OCI-LY1 (cell line): ENCODE measurements at regions not wholly inside any gene's neighbourhood (a gene's known extent, or its start where the extent isn't known, plus 50 kb on each side); places are given as distances from the start of the nearest gene placed in this dataset.

Experiments
- H2AFZ ChIP-seq: fragments of 200-600 bp; sonication (generic), shearing (Covaris generic); 2 replicates; pipeline ENCODE4 v1.6.0; 2014; ENCODE audit warnings: antibody characterized with exemption, mild to moderate bottlenecking, low read length
- H3F3A ChIP-seq: fragments of 200-600 bp; sonication (generic), shearing (Covaris generic); 2 replicates; pipeline ENCODE4 v1.6.0; 2014; ENCODE audit warnings: mild to moderate bottlenecking, antibody characterized with exemption, low read length, moderate library complexity; ENCODE audit not compliant: insufficient read depth
- H3K27ac ChIP-seq: fragments of 200-600 bp; sonication (generic); 2 replicates; pipeline ENCODE4 v1.5.1; 2014; ENCODE audit warnings: low read length, mixed run types, mild to moderate bottlenecking, low read depth; ENCODE audit not compliant: poor library complexity, severe bottlenecking
- H3K27me3 ChIP-seq: fragments of 200-600 bp; sonication (generic); 2 replicates; pipeline ENCODE4 v1.6.0; 2014; ENCODE audit warnings: antibody characterized with exemption, mild to moderate bottlenecking, low read length, moderate library complexity; ENCODE audit not compliant: insufficient read depth
- H3K36me3 ChIP-seq: fragments of 200-600 bp; sonication (generic); 2 replicates; pipeline ENCODE4 v1.6.1; 2014; ENCODE audit warnings: mild to moderate bottlenecking, antibody characterized with exemption, low read length, moderate library complexity, mixed read lengths; ENCODE audit not compliant: insufficient read depth
- H3K4me1 ChIP-seq: fragments of 200-600 bp; sonication (generic); 2 replicates; pipeline ENCODE4 v1.5.1; 2014; ENCODE audit warnings: mild to moderate bottlenecking, low read length, moderate library complexity; ENCODE audit not compliant: insufficient read depth, severe bottlenecking
- H3K4me2 ChIP-seq: fragments of 200-600 bp; sonication (generic), shearing (Covaris generic); 2 replicates; pipeline ENCODE4 v1.6.1; 2014; ENCODE audit warnings: low read length
- H3K4me3 ChIP-seq: fragments of 200-600 bp; sonication (generic); 2 replicates; pipeline ENCODE4 v1.5.1; 2014; ENCODE audit warnings: low read length, low read depth, mild to moderate bottlenecking, mixed read lengths; ENCODE audit not compliant: poor library complexity, severe bottlenecking
- H3K79me2 ChIP-seq: fragments of 200-600 bp; shearing (Covaris generic); 2 replicates; pipeline ENCODE4 v1.6.1; 2016; ENCODE audit warnings: mixed run types, low read length, mixed read lengths; ENCODE audit not compliant: insufficient read depth
- H3K9ac ChIP-seq: fragments of 200-600 bp; sonication (generic), shearing (Covaris generic); 2 replicates; pipeline ENCODE4 v1.6.1; 2014; ENCODE audit warnings: mild to moderate bottlenecking, low read length, mixed read lengths
- H3K9me2 ChIP-seq: fragments of 200-600 bp; sonication (generic), shearing (Covaris generic); 2 replicates; pipeline ENCODE4 v1.6.1; 2014; ENCODE audit warnings: low read depth, mild to moderate bottlenecking, low read length, mixed read lengths
- H3K9me3 ChIP-seq: fragments of 200-600 bp; shearing (Covaris generic); 2 replicates; pipeline ENCODE4 v1.6.1; 2014; ENCODE audit warnings: low read length, mixed read lengths
- H4K20me1 ChIP-seq: fragments of 200-600 bp; sonication (generic), shearing (Covaris generic); 2 replicates; pipeline ENCODE4 v1.6.0; 2016; ENCODE audit warnings: mild to moderate bottlenecking, low read length; ENCODE audit not compliant: insufficient read depth
- EZH2 ChIP-seq: fragments of 200-600 bp; sonication (generic), shearing (Covaris generic); IDR thresholded peaks from 2 replicates; pipeline ENCODE4 v1.8.0; 2017; ENCODE audit warnings: borderline replicate concordance, mixed run types, mild to moderate bottlenecking, antibody characterized with exemption, low read length, moderate library complexity, mixed read lengths
- TF ChIP-seq, protein P1 (sequence below): fragments of 200-600 bp; sonication (generic), shearing (Covaris generic); IDR thresholded peaks from 2 replicates; pipeline ENCODE4 v1.5.1; 2017; ENCODE audit warnings: mild to moderate bottlenecking, antibody characterized with exemption, low read length, moderate library complexity, mixed read lengths

DNA sequence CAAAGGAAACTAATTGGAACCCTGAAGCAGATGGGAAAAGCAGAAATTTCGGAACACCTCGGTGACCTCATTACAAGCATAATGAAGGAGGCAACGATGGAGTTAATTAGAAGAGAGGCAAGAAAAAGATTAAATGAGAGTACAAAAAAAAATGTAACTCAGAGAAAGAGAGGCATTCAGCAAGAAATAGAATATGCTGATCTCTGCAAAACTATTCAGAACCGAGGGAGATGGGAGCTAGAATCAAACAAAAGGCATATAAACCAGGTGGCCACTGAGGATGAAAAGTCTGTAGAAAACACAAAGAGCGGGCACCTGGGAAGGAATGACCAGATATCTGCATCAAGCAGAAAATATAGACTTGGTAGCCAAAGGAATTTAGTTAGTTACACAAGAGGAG, 118.9 kb downstream of the CETN3 start:
- Histone ChIP-seq H3K9me2 (no peaks in the 10 kb centered on the region), H3K27ac (no peak overlapping the region), H3K27me3 (no peaks in the 10 kb centered on the region), H3K36me3 (no peaks in the 10 kb centered on the region), H3F3A (no peaks in the 10 kb centered on the region), H3K4me1 (no peaks in the 10 kb centered on the region), H3K9ac (no peak overlapping the region), H2AFZ (no peak overlapping the region), H3K4me3 (no peak overlapping the region), H4K20me1 (no peaks in the 10 kb centered on the region), H3K79me2 (no peaks in the 10 kb centered on the region), H3K9me3 (no peaks in the 10 kb centered on the region), H3K4me2 (no peak overlapping the region)
- TF ChIP-seq, protein P1, sequence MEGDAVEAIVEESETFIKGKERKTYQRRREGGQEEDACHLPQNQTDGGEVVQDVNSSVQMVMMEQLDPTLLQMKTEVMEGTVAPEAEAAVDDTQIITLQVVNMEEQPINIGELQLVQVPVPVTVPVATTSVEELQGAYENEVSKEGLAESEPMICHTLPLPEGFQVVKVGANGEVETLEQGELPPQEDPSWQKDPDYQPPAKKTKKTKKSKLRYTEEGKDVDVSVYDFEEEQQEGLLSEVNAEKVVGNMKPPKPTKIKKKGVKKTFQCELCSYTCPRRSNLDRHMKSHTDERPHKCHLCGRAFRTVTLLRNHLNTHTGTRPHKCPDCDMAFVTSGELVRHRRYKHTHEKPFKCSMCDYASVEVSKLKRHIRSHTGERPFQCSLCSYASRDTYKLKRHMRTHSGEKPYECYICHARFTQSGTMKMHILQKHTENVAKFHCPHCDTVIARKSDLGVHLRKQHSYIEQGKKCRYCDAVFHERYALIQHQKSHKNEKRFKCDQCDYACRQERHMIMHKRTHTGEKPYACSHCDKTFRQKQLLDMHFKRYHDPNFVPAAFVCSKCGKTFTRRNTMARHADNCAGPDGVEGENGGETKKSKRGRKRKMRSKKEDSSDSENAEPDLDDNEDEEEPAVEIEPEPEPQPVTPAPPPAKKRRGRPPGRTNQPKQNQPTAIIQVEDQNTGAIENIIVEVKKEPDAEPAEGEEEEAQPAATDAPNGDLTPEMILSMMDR: no peak
- TF ChIP-seq EZH2: no peak

DNA sequence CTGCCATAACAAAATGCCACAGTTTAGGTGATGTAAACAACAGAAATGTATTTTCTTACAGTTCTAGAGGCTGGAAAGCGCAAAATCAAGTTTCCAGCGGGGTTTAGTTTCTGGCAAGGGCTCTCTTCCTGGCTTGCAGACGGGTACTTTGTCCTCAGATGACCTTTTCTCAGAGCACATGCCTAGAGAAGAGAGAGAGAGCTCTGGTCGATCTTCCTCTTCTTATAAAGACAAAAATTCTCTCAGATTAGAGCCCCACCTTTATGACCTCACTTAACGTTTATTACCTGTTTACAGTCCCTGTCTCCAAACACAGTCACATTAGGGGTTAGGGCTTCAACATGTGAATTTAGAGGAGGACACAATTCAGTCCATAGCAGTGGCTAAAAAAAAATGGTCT, 119.7 kb downstream of the CETN3 start:
- no peaks in the 10 kb centered on the region for H3K27me3 ChIP-seq
- TF ChIP-seq, protein P1: no peak
- no peak for TF ChIP-seq EZH2
- no peak overlapping the region for H3K27ac ChIP-seq

DNA sequence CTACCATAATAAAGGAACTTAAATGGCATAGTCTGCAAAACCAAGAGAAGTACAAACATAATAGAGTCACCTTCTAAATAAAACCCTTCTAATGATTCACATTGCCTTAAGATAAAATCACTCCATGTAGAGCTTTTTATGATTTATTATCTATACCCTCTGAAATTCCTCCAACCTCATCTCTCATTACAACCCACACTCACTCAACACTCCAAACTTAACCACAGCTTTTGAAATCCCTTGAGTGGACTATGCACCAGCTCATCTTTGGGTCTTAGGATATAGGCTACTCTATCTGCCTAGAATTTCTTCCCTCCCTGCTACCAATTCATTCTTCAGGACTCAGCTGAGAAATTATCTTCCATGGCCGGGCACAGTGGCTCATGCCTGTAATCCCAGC, 122.5 kb downstream of the CETN3 start:
- no peaks in the 10 kb centered on the region for H3K79me2 ChIP-seq
- H3K27me3 ChIP-seq: no peaks in the 10 kb centered on the region
- no peaks in the 10 kb centered on the region for H3K9me3 ChIP-seq
- no peaks in the 10 kb centered on the region for H3K36me3 ChIP-seq
- H3F3A ChIP-seq: no peaks in the 10 kb centered on the region
- H3K4me3 ChIP-seq: no peak overlapping the region
- no peaks in the 10 kb centered on the region for H4K20me1 ChIP-seq
- no peak overlapping the region for H2AFZ ChIP-seq
- H3K9ac ChIP-seq: no peak overlapping the region
- TF ChIP-seq, protein P1: no peak
- TF ChIP-seq EZH2: no peak
- no peaks in the 10 kb centered on the region for H3K4me1 ChIP-seq
- H3K4me2 ChIP-seq: no peak overlapping the region
- no peak overlapping the region for H3K27ac ChIP-seq
- H3K9me2 ChIP-seq: no peaks in the 10 kb centered on the region

More for the DNA sequence above, 119.7 kb downstream of the CETN3 start:
- Histone ChIP-seq H3F3A (no peaks in the 10 kb centered on the region), H4K20me1 (no peaks in the 10 kb centered on the region), H2AFZ (no peak overlapping the region), H3K79me2 (no peaks in the 10 kb centered on the region), H3K9ac (no peak overlapping the region), H3K4me1 (no peaks in the 10 kb centered on the region), H3K4me2 (no peak overlapping the region), H3K9me3 (no peaks in the 10 kb centered on the region), H3K36me3 (no peaks in the 10 kb centered on the region), H3K9me2 (no peaks in the 10 kb centered on the region), H3K4me3 (no peak overlapping the region)
